AG09319 (cell line): ENCODE measurements at regions not wholly inside any gene's neighbourhood (a gene's known extent, or its start where the extent isn't known, plus 50 kb on each side); places are given as distances from the start of the nearest gene placed in this dataset.

Source experiments
- DNase-seq: peaks from one replicate; pipeline ENCODE4 v3.0.0-alpha.2; 2010; ENCODE audit warnings: low read depth; ENCODE audit errors: extremely low read depth
- CTCF ChIP-seq: IDR thresholded peaks from 2 replicates; pipeline ENCODE4 v1.5.1; 2011; ENCODE audit warnings: low read depth, mild to moderate bottlenecking, inconsistent platforms, low read length, moderate library complexity

GRCh38 chr1:57712846-57713245, 289.0 kb upstream of the DAB1 start:
- no peak for DNase-seq

GRCh38 chr1:57711326-57711725, 287.5 kb upstream of the DAB1 start:
- no peak for DNase-seq
- TF ChIP-seq CTCF: no peak

More at GRCh38 chr1:57712846-57713245, 289.0 kb upstream of the DAB1 start:
- TF ChIP-seq CTCF: no peak

DNA sequence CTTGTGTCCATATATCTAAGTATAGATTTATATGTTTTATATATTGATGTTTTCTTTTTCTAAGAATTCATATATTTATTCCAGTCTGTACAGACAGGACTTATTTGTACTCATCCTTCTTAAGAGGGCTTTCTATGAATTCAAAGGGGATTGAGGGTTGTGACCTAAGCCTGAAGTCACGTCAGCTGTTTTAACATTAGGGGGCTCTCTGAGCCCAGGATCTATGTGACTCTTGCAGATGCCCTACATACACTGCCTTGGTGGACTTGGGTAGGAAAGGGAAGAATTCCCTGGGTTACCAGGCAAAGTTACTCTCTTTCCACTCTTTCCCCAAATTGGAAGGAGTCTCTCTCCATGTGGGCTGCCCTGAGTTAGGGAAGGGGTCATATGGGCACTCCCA, 283.8 kb upstream of the DAB1 start:
- no peak for TF ChIP-seq CTCF
- no peak for DNase-seq

GRCh38 chr1:57704811-57705210, 281.0 kb upstream of the DAB1 start:
- DNase-seq: no peak
- no peak for TF ChIP-seq CTCF

GRCh38 chr1:57704231-57704630, 280.4 kb upstream of the DAB1 start:
- DNase-seq: no peak
- no peak for TF ChIP-seq CTCF

GRCh38 chr1:57696904-57697303, 273.0 kb upstream of the DAB1 start:
- TF ChIP-seq CTCF: no peak
- DNase-seq: no peak

- TF ChIP-seq CTCF: no peak
- DNase-seq: no peak
Measured at GRCh38 chr1:57696043-57696442, 272.2 kb upstream of the DAB1 start.

GRCh38 chr1:57686306-57686705, 262.4 kb upstream of the DAB1 start:
- no peak for TF ChIP-seq CTCF
- DNase-seq: no peak
